Fibroblast of pulmonary artery (primary cell): ENCODE measurements at regions not wholly inside any gene's neighbourhood (a gene's known extent, or its start where the extent isn't known, plus 50 kb on each side); places are given as distances from the start of the nearest gene placed in this dataset.
"Not testable (repeated sequence)": the region's sequence is repeated elsewhere in the genome, so short reads cannot be mapped to it uniquely, and the experiment has no call there.

Source experiments
- DNase-seq: peaks from one replicate; pipeline ENCODE4 v3.0.0-alpha.2; 2010; ENCODE audit warnings: low read depth
- H3K4me3 ChIP-seq: replicated peaks from 2 replicates; pipeline ENCODE4 v1.5.1; 2011; ENCODE audit warnings: low read depth, mild to moderate bottlenecking, control low read depth, low read length, moderate library complexity
- TF ChIP-seq, protein P1 (sequence below): IDR thresholded peaks from 2 replicates; pipeline ENCODE4 v1.5.1; 2011; ENCODE audit warnings: mild to moderate bottlenecking, control low read depth, low read length, inconsistent platforms; ENCODE audit errors: missing control alignments

GRCh38 chr11:27228232-27228905 is 134.6 kb downstream of the CCDC34 start:
- DNase-seq = no peak
- no peak overlapping the region for H3K4me3 ChIP-seq
- TF ChIP-seq, protein P1, sequence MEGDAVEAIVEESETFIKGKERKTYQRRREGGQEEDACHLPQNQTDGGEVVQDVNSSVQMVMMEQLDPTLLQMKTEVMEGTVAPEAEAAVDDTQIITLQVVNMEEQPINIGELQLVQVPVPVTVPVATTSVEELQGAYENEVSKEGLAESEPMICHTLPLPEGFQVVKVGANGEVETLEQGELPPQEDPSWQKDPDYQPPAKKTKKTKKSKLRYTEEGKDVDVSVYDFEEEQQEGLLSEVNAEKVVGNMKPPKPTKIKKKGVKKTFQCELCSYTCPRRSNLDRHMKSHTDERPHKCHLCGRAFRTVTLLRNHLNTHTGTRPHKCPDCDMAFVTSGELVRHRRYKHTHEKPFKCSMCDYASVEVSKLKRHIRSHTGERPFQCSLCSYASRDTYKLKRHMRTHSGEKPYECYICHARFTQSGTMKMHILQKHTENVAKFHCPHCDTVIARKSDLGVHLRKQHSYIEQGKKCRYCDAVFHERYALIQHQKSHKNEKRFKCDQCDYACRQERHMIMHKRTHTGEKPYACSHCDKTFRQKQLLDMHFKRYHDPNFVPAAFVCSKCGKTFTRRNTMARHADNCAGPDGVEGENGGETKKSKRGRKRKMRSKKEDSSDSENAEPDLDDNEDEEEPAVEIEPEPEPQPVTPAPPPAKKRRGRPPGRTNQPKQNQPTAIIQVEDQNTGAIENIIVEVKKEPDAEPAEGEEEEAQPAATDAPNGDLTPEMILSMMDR = no peak

- DNase-seq = no peak
- H3K4me3 ChIP-seq = no peak overlapping the region
- TF ChIP-seq, protein P1 = no peak
Measured at GRCh38 chr11:27227736-27228135, 135.3 kb downstream of the CCDC34 start.

GRCh38 chr11:27219487-27220039 is 143.5 kb downstream of the CCDC34 start:
- not testable (repeated sequence) for H3K4me3 ChIP-seq

GRCh38 chr11:27218421-27219038 is 144.5 kb downstream of the CCDC34 start:
- peak; percentile 61 for DNase-seq
- TF ChIP-seq, protein P1 = no peak
- no peak overlapping the region for H3K4me3 ChIP-seq

More at GRCh38 chr11:27219487-27220039, 143.5 kb downstream of the CCDC34 start:
- DNase-seq = not testable (repeated sequence)

DNA sequence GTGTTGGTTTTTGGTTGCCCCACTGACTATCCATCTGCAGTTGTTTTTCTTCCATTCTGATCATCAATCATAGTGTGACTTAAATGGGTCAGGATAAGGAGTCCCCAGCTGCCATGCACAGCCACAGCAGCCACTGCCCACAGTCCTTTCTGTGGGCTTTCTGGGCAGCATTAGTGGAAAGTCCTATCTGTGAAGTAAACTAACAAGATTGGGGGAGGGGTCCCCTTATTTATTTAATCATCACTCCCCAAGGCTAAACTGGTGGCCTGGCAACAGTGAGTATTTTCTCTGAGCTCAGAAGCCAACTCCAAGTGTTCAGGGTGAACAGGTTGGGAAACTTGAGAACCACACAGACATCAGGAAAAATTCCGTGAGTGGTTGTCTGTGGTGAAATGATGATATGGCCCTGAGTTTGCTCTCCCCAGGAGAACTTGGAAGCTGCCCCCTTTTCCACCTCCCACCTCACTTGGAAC is 145.0 kb downstream of the CCDC34 start:
- DNase-seq = peak; percentile 58
- H3K4me3 ChIP-seq = no peak overlapping the region
- TF ChIP-seq, protein P1 = no peak

- no peak overlapping the region for H3K4me3 ChIP-seq
- DNase-seq = no peak
- TF ChIP-seq, protein P1 = no peak
Measured at GRCh38 chr11:27217496-27217895, 145.5 kb downstream of the CCDC34 start.

- peak; percentile 90 for DNase-seq
- TF ChIP-seq, protein P1 = no peak
- H3K4me3 ChIP-seq = no peak overlapping the region
Measured at GRCh38 chr11:27216270-27217149, 146.5 kb downstream of the CCDC34 start.
